GM10266 (cell line): ENCODE measurements at regions not wholly inside any gene's neighbourhood (a gene's known extent, or its start where the extent isn't known, plus 50 kb on each side); places are given as distances from the start of the nearest gene placed in this dataset.

Source experiments
- DNase-seq: peaks from one replicate; pipeline ENCODE4 v3.0.0; 2012; ENCODE audit errors: extremely low spot score
- CTCF ChIP-seq: IDR thresholded peaks from 2 replicates; pipeline ENCODE4 v1.5.1; 2012; ENCODE audit warnings: mild to moderate bottlenecking, low read depth; ENCODE audit not compliant: control insufficient read depth, insufficient read depth; ENCODE audit errors: missing control alignments

DNA sequence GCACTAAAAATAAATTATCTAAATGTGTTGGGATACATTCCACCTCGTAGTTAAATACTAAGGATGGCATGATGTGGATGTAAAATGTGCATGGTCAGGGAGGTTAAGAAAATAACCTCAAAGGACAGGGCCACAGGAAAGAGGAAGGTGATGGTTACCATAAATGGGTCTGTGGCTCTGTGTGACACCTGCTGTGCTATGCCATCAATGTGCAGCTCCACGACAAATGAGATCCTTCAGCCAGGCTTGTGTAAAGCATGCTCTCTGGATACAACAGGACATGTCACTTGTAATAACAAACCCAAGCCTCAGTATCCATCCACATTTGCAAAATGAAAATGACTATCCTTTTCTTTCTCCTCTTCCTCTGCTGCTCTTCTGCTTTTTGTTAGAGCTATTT lies 456.7 kb upstream of the RASGRP1 start:
- TF ChIP-seq CTCF = no peak
- DNase-seq = no peak

GRCh38 chr15:39022532-39023305 lies 458.1 kb upstream of the RASGRP1 start:
- no peak for DNase-seq
- no peak for TF ChIP-seq CTCF

- TF ChIP-seq CTCF = no peak
- no peak for DNase-seq
Measured at GRCh38 chr15:39025321-39025720, 460.7 kb upstream of the RASGRP1 start.

DNA sequence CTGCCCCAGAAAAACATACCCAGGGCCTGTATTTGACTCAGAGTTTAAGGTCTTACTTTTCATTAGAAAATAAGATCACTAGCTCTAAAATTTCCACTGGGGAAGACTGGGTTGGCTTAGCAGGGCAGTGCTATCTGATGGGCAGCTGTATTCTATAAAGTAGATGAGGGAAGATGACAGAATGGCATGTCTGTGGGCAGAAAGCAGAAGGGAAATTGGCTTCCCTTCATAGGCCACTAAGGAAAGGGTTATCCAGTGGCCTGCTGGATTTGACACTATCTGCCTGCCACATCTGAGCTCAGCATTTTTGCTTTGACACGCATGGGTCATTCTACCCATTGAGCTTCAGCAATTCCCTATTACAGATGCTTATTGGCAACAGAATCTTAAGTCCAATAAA lies 461.3 kb upstream of the RASGRP1 start:
- TF ChIP-seq CTCF = no peak
- no peak for DNase-seq

DNA sequence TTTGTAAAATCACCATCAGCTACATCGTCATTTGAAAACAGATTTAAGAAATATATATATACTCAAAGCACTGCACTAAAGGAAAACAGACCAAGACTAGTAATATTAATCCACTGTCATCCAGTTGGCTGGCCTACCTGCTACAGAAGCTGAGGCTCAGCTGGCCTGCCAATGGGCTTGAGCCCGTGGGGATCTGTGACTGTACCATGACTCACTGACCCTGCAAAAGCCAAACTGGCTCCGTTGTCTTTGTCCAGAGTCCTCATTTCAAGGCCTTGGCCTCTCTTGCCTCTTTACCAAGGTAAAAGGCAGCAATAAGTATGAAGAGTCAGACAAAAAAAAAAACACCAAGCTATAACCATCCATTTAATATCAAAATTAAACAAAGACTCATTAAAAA lies 463.5 kb upstream of the RASGRP1 start:
- TF ChIP-seq CTCF = no peak
- no peak for DNase-seq

- TF ChIP-seq CTCF = no peak
- no peak for DNase-seq
Measured at GRCh38 chr15:39029741-39030140, 465.1 kb upstream of the RASGRP1 start.

GRCh38 chr15:39030291-39031070 lies 465.9 kb upstream of the RASGRP1 start:
- no peak for DNase-seq
- TF ChIP-seq CTCF = no peak
